Stromal cell of bone marrow (primary cell): ENCODE measurements at regions not wholly inside any gene's neighbourhood (a gene's known extent, or its start where the extent isn't known, plus 50 kb on each side); places are given as distances from the start of the nearest gene placed in this dataset.
"Not testable (repeated sequence)": the region's sequence is repeated elsewhere in the genome, so short reads cannot be mapped to it uniquely, and the experiment has no call there.

Experiments used
- DNase-seq: peaks from one replicate; pipeline ENCODE4 v3.0.0-alpha.2; 2012; ENCODE audit warnings: low read depth

- no peak for DNase-seq
Measured at GRCh38 chr3:109804697-109805096, 467.4 kb upstream of the DPPA4 start.

- DNase-seq, result no peak
Measured at GRCh38 chr3:109806929-109807328, 469.6 kb upstream of the DPPA4 start.

GRCh38 chr3:109809513-109809912 is 472.2 kb upstream of the DPPA4 start:
- DNase-seq, result no peak

- DNase-seq, result no peak
Measured at GRCh38 chr3:109818081-109818480, 480.7 kb upstream of the DPPA4 start.

- DNase-seq, result no peak
Measured at GRCh38 chr3:109819734-109820133, 482.4 kb upstream of the DPPA4 start.

- DNase-seq, result no peak
Measured at GRCh38 chr3:109825971-109826810, 488.8 kb upstream of the DPPA4 start.

GRCh38 chr3:109831403-109831802 is 494.1 kb upstream of the DPPA4 start:
- DNase-seq, result no peak

- DNase-seq, result no peak
Measured at GRCh38 chr3:109835958-109836357, 498.6 kb upstream of the DPPA4 start.

- DNase-seq, result no peak
Measured at GRCh38 chr3:109851854-109852253, 514.5 kb upstream of the DPPA4 start.

GRCh38 chr3:109852283-109852682 is 514.9 kb upstream of the DPPA4 start:
- no peak for DNase-seq

GRCh38 chr3:109853077-109853731 is 515.9 kb upstream of the DPPA4 start:
- DNase-seq, result no peak

GRCh38 chr3:109863701-109864100 is 526.4 kb upstream of the DPPA4 start:
- no peak for DNase-seq

- no peak for DNase-seq
Measured at GRCh38 chr3:109864452-109864851, 527.1 kb upstream of the DPPA4 start.

GRCh38 chr3:109869586-109869985 is 532.2 kb upstream of the DPPA4 start:
- DNase-seq, result no peak

- no peak for DNase-seq
Measured at GRCh38 chr3:109874896-109875708, 537.8 kb upstream of the DPPA4 start.

- DNase-seq, result not testable (repeated sequence)
Measured at GRCh38 chr3:109877616-109878015, 540.3 kb upstream of the DPPA4 start.

GRCh38 chr3:109882144-109882543 is 544.8 kb upstream of the DPPA4 start:
- no peak for DNase-seq

GRCh38 chr3:109887293-109887692 is 549.9 kb upstream of the DPPA4 start:
- no peak for DNase-seq

GRCh38 chr3:109888026-109888425 is 550.7 kb upstream of the DPPA4 start:
- no peak for DNase-seq

- DNase-seq, result no peak
Measured at GRCh38 chr3:109897734-109898133, 560.4 kb upstream of the DPPA4 start.

GRCh38 chr3:109899925-109900324 is 562.6 kb upstream of the DPPA4 start:
- DNase-seq, result no peak

- no peak for DNase-seq
Measured at GRCh38 chr3:109900783-109901182, 563.4 kb upstream of the DPPA4 start.

GRCh38 chr3:109902549-109902948 is 565.2 kb upstream of the DPPA4 start:
- no peak for DNase-seq
